ENCODE measurements at regions not wholly inside any gene's neighbourhood (a gene's known extent, or its start where the extent isn't known, plus 50 kb on each side); places are given as distances from the start of the nearest gene placed in this dataset.

GRCh38 chr4:144903953-144904711 lies 193.9 kb downstream of the ANAPC10 start:
- DNase-seq = no peak

GRCh38 chr4:144905286-144905685 lies 192.7 kb downstream of the ANAPC10 start:
- no peak for DNase-seq

- no peak for DNase-seq
Observed at GRCh38 chr4:144906181-144906925, 191.6 kb downstream of the ANAPC10 start.

- no peak for DNase-seq
Observed at GRCh38 chr4:144910723-144911122, 187.3 kb downstream of the ANAPC10 start.
